GM12874 (cell line): ENCODE measurements at regions not wholly inside any gene's neighbourhood (a gene's known extent, or its start where the extent isn't known, plus 50 kb on each side); places are given as distances from the start of the nearest gene placed in this dataset.

Experiments
- TF ChIP-seq, protein P1 (sequence below): IDR thresholded peaks from 2 replicates; pipeline ENCODE4 v1.5.1; 2011; ENCODE audit warnings: low read depth, mild to moderate bottlenecking, control low read depth, low read length, moderate library complexity; ENCODE audit not compliant: insufficient read depth

DNA sequence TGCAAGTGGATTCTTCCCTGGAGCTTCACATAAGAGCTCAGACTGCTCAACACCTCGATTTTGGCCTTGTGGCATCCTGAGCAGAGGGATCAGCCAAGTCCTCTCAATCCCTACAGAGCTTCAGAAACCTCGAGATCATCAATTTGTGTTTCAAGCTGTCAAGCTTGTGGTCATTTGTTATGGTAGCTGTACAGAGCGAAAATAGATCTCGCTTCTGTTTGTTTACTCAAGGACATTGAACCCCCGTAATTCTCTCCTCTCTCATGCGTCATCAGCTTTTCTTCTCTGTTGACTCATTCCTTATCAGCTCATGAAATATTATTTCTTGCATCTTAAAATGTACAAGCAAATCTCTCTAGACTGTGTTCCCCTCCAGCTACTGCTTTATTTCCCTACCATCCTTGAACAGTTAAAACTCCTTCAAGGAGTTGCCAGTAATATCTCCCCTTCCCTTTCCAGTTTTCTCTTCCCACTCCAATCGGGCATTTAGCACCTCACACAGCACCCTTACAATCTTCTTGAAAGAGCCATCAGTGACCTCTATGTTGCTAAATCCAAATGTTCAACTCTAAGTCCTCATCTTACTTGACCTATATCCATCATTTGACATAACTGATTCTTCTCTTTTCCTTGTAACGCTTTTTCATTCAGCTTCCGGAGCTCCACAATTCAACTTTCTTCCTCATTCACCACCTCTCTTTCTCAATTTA is 106.2 kb upstream of the FAT1 start:
- TF ChIP-seq, protein P1, sequence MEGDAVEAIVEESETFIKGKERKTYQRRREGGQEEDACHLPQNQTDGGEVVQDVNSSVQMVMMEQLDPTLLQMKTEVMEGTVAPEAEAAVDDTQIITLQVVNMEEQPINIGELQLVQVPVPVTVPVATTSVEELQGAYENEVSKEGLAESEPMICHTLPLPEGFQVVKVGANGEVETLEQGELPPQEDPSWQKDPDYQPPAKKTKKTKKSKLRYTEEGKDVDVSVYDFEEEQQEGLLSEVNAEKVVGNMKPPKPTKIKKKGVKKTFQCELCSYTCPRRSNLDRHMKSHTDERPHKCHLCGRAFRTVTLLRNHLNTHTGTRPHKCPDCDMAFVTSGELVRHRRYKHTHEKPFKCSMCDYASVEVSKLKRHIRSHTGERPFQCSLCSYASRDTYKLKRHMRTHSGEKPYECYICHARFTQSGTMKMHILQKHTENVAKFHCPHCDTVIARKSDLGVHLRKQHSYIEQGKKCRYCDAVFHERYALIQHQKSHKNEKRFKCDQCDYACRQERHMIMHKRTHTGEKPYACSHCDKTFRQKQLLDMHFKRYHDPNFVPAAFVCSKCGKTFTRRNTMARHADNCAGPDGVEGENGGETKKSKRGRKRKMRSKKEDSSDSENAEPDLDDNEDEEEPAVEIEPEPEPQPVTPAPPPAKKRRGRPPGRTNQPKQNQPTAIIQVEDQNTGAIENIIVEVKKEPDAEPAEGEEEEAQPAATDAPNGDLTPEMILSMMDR = no peak

DNA sequence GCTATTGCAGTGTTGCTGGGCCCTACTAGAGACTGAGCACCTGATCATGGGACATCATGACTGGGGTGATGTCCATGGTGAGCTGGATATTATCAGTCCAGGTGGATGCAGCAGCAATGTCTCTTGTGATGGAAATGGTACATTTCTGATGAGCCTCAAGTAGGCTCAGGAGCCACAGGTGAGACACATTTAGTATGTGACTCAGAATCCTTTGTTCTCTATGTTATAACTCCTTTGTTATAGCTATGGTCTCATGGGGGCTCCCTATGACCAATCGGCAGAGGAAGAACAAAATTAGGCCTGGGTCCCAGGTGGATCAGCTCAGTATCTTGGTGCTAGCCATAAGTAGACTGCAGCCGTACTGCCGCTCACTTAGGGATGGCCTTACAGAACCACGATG is 107.9 kb upstream of the FAT1 start:
- TF ChIP-seq, protein P1 = no peak

DNA sequence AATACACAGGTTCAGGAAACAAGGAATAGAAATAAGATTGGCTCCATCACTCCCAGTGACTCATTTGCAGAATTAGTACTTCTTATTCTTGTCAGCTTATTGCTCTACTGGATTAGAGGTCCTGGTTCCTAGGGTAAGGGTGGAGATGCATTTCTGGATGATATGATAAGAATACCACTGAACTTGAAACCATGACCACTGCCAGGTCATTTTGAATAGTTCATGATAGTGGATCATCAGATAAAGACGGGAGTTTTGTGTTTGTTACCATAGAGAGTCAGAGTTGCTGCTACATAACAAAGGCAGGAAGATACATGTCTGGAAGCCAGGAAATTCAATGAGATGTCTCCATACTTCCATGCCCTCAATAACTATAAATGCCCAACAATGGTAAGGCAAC is 109.2 kb upstream of the FAT1 start:
- TF ChIP-seq, protein P1 = no peak

DNA sequence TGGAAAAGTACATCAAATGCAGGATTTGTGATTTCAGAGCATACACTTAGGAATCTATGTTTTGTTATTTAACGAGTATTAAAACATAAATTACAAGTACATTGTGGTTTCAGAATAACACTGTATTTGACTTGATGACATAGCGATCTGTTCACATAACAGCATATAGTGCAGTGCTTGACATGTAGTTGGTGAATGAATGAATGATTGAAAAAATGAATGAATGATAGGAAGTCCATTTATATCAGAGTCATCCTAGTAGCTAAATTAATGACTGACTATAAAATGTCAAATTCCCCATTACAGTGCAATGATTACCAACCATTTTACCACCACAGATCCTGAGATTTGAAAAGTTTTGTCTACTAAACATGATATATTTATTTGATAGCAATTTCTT is 114.6 kb upstream of the FAT1 start:
- TF ChIP-seq, protein P1 = no peak

DNA sequence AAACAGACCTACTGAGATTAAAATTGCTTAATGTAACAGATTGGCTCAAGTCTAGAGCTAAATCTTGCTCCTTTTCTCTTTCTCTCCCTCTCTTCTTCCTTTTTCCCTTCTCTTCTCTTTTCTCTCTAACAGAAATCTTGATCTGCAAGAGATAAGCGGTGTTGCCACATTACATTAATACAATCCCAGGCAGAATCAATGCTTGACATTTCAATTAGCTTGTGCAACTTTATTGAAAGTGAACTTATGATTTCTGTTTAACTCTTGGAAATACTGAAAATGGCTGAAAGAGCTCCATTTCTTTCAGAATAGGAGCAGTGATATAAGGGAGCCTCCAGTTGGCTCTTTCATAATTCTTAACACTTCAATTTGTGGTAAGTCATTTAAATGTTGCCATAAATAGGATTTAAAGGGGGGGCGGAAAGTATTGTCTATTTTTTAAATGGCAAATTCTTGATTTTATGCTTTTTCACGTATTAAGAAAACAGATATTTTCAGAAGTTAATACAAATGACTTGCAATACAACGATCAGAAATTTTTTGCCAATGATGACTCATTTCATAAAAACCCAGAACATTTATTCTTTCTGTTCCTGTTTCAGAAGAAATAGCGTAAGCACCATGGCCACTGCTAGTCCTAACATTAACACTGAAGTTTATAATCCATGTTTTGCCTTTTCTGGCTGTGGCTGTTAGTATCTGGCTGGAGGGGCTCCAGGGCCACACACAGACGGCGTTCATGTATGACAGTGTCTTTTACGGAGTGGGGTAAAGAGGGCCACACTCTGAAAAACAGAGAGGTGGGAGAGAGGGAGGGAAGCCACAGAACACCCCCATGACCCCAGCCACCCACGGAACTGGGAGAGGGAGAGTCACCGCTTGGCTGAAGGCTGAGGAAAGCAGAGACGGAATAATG is 115.7 kb upstream of the FAT1 start:
- TF ChIP-seq, protein P1 = no peak

DNA sequence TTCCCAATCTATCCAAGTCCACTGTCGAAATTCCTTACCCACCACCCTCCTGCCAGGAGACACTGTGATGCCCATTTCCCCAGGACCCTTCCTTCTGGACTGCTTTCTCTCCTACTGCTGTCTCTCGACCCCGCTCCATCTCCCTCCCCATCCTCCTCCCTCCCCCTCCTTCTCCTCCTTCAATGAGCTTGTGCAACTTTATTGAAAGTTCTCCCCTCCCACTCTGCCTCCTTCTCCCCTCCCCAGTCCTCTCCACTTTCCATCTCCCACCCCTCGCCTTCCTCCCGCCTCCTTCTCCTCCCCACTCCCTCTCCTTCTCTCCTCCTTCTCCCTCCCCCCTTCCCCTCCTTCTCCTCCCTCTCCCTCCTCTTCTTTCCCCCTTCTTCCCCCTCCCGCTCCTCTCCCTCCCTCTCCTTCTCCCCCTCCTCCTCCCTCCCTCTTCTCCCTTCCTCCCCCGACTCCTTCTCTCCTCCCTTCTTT is 116.6 kb upstream of the FAT1 start:
- TF ChIP-seq, protein P1 = no peak

DNA sequence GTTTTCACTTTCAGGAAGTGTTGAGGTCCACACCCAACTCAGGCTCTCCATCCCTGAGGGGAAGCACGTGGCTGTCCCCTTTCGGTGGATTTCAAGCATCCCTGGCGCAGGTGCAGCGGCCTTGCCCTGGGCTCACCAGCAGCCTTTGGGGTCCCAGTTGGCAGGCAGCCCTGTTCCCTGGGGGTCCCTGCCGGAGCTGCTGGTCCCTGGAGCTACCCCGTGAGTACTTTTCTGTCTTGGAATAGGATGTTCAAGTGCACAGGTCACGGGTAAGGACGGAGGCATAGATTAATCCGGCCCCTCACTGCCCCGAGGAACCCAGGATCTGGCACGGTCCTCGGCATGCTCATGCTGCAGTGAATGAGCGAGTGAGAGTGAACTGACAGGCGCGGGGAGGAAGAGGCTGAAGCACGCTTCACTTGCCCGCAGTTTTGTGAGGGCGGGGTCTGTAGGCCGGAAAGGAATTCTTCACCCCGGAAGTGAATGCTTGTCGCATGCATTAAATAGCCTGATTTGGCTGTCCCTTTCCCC is 117.2 kb upstream of the FAT1 start:
- TF ChIP-seq, protein P1 = no peak
